Hepatocyte (in vitro differentiated cells): ENCODE measurements at regions not wholly inside any gene's neighbourhood (a gene's known extent, or its start where the extent isn't known, plus 50 kb on each side); places are given as distances from the start of the nearest gene placed in this dataset.

Source experiments
- DNase-seq: peaks from one replicate; pipeline ENCODE4 v3.0.0-alpha.2; 2016; ENCODE audit warnings: low spot score
- H2AFZ ChIP-seq: fragments of 200-600 bp; sonication (generic); 2 replicates; pipeline ENCODE4 v1.6.0; 2016; ENCODE audit warnings: antibody characterized with exemption, mild to moderate bottlenecking
- H3K27ac ChIP-seq: fragments of 200-600 bp; sonication (generic); 2 replicates; pipeline ENCODE4 v1.5.1; 2016; ENCODE audit warnings: mild to moderate bottlenecking
- H3K27me3 ChIP-seq: fragments of 200-600 bp; sonication (generic); 2 replicates; pipeline ENCODE4 v1.6.1; 2016
- H3K36me3 ChIP-seq: fragments of 200-600 bp; sonication (generic); replicated peaks from 2 replicates; pipeline ENCODE4 v1.5.1; 2016; ENCODE audit warnings: low read depth; ENCODE audit not compliant: insufficient read depth
- H3K4me1 ChIP-seq: fragments of 200-600 bp; sonication (generic); 2 replicates; pipeline ENCODE4 v1.5.1; 2016; ENCODE audit warnings: mild to moderate bottlenecking, moderate library complexity; ENCODE audit not compliant: insufficient read depth
- H3K4me2 ChIP-seq: fragments of 200-600 bp; sonication (generic); 2 replicates; pipeline ENCODE4 v1.6.0; 2016
- H3K4me3 ChIP-seq: fragments of 200-600 bp; sonication (generic); 2 replicates; pipeline ENCODE4 v1.5.1; 2016; ENCODE audit warnings: mild to moderate bottlenecking
- H3K79me2 ChIP-seq: fragments of 200-600 bp; sonication (generic); 2 replicates; pipeline ENCODE4 v1.6.0; 2017; ENCODE audit warnings: mild to moderate bottlenecking
- H3K9me2 ChIP-seq: fragments of 200-600 bp; sonication (generic); replicated peaks from 2 replicates; pipeline ENCODE4 v1.6.0; 2017; ENCODE audit warnings: mild to moderate bottlenecking; ENCODE audit not compliant: insufficient read depth
- H3K9me3 ChIP-seq: fragments of 200-600 bp; sonication (generic); 2 replicates; pipeline ENCODE4 v1.5.1; 2016; ENCODE audit warnings: low read depth, mild to moderate bottlenecking
- H4K20me1 ChIP-seq: fragments of 200-600 bp; sonication (generic); 2 replicates; pipeline ENCODE4 v1.6.0; 2016; ENCODE audit warnings: mild to moderate bottlenecking; ENCODE audit not compliant: insufficient read depth, poor library complexity, severe bottlenecking
- EZH2 ChIP-seq: fragments of 200-600 bp; sonication (generic); IDR thresholded peaks from 2 replicates; pipeline ENCODE4 v1.6.1; 2016; ENCODE audit warnings: antibody characterized with exemption, mild to moderate bottlenecking, borderline replicate concordance
- EZH2phosphoT487 ChIP-seq: fragments of 200-600 bp; sonication (generic); IDR thresholded peaks from one replicate; pipeline ENCODE4 v1.6.1; 2018; ENCODE audit warnings: antibody characterized with exemption, mild to moderate bottlenecking, low read depth, moderate library complexity; ENCODE audit not compliant: unreplicated experiment, severe bottlenecking
- WGBS: methylation state at CpG from one replicate; pipeline ENCODE4 v1.1.6; 2016; ENCODE audit warnings: low lambda C conversion rate; ENCODE audit errors: missing lambda C conversion rate; 5-methylcytosine and 5-hydroxymethylcytosine counted together
- TF ChIP-seq, protein P1 (sequence below): fragments of 200-600 bp; sonication (generic); IDR thresholded peaks from 2 replicates; pipeline ENCODE4 v1.5.1; 2016; ENCODE audit warnings: antibody characterized with exemption, mild to moderate bottlenecking; ENCODE audit not compliant: poor library complexity

DNA sequence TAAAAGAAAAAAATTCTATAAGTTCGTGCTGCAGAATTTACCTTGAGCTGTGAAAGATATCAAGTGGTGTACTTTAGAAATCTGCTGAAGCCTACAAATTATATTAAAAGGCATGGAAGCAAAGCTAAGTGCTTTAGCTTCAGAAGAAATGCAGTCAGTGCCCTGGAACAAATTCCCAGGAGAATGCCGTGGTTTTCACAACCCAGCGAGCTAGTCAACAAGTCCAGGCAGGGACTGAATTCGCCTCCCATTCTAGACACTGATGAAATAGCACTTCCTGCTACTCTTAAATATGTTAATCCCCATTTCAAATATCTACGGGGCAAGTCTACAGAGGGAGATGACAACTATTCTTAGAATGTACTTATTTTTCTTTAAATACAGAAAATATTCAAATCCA is 326.4 kb upstream of the IGF1R start:
- Histone ChIP-seq H4K20me1 (no peaks in the 10 kb centered on the region), H3K4me2 (no peak overlapping the region), H2AFZ (no peak overlapping the region), H3K9me3 (no peaks in the 10 kb centered on the region), H3K4me1 (no peaks in the 10 kb centered on the region), H3K27ac (no peak overlapping the region), H3K27me3 (no peaks in the 10 kb centered on the region), H3K36me3 (no peaks in the 10 kb centered on the region), H3K79me2 (no peaks in the 10 kb centered on the region), H3K9me2 (no peaks in the 10 kb centered on the region), H3K4me3 (no peak overlapping the region)
- no peak for DNase-seq
- WGBS, result 63% methylated on average over 5 of the region's 5 CpGs
- TF ChIP-seq, protein P1, sequence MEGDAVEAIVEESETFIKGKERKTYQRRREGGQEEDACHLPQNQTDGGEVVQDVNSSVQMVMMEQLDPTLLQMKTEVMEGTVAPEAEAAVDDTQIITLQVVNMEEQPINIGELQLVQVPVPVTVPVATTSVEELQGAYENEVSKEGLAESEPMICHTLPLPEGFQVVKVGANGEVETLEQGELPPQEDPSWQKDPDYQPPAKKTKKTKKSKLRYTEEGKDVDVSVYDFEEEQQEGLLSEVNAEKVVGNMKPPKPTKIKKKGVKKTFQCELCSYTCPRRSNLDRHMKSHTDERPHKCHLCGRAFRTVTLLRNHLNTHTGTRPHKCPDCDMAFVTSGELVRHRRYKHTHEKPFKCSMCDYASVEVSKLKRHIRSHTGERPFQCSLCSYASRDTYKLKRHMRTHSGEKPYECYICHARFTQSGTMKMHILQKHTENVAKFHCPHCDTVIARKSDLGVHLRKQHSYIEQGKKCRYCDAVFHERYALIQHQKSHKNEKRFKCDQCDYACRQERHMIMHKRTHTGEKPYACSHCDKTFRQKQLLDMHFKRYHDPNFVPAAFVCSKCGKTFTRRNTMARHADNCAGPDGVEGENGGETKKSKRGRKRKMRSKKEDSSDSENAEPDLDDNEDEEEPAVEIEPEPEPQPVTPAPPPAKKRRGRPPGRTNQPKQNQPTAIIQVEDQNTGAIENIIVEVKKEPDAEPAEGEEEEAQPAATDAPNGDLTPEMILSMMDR, result no peak
- TF ChIP-seq EZH2phosphoT487, result no peak
- TF ChIP-seq EZH2, result no peak

DNA sequence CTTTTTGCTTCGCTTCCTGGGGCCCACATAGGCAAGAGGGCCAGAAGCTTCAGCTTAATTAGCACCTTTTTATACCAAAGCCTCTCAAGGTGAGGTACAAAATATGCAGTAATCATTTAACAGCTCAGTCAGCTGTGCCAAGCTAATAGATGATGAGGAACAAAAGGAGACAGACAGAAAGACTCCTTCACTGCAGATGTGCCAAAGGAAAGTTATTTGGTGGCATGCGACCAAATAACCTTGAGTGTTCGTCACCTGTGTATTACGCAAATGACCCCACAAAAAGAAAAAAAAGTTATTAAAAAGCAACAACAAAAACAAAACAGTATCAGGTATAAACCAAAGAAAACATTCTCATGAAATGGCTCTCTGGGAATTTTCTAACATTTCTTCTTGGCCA is 325.8 kb upstream of the IGF1R start:
- TF ChIP-seq EZH2phosphoT487 (no peak), EZH2 (no peak)
- TF ChIP-seq, protein P1, result no peak
- WGBS, result 95% methylated on average over 4 of the region's 4 CpGs

DNA sequence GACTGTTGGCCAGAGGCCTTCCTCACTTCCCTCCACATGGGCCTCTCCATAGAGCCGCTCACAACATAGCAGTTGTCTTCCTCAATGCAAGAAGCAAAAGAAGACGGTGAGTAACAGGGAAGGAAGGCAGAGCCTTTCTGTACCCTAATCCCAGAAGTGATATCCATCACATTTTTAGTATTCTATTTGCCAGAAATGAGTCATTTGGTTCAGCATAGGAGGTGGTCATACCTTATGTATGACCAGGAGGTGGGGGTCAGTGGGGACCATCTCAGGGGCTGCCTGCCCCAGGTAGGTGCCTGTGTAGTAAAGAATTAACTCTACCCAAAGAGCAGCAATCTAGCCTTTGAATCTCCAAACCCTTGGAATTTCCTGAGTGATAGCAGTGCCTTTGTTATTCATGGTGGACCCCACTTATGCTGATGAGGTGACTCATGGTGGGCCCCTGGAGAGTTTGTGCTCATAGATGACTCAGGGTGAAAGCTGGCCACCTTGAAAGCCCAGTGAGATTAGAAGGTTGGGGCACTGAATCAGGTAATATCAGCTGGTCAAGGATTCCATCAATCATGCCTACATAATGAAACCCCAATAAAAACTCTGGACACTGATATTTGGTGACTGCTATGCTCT is 323.9 kb upstream of the IGF1R start:
- no peaks in the 10 kb centered on the region for H3K9me2 ChIP-seq
- DNase-seq, result no peak
- H4K20me1 ChIP-seq, result no peaks in the 10 kb centered on the region

More for the DNA sequence above, 325.8 kb upstream of the IGF1R start:
- no peaks in the 10 kb centered on the region for H4K20me1 ChIP-seq
- H3K9me3 ChIP-seq, result no peaks in the 10 kb centered on the region
- H2AFZ ChIP-seq, result no peak overlapping the region
- H3K27ac ChIP-seq, result no peak overlapping the region
- DNase-seq, result no peak
- H3K4me1 ChIP-seq, result no peaks in the 10 kb centered on the region
- no peak overlapping the region for H3K4me3 ChIP-seq
- no peaks in the 10 kb centered on the region for H3K36me3 ChIP-seq
- H3K9me2 ChIP-seq, result no peaks in the 10 kb centered on the region
- H3K4me2 ChIP-seq, result no peak overlapping the region
- no peaks in the 10 kb centered on the region for H3K27me3 ChIP-seq
- no peaks in the 10 kb centered on the region for H3K79me2 ChIP-seq

More for the DNA sequence above, 323.9 kb upstream of the IGF1R start:
- Histone ChIP-seq H3K9me3 (no peaks in the 10 kb centered on the region), H3K4me1 (no peaks in the 10 kb centered on the region), H2AFZ (no peak overlapping the region), H3K4me3 (no peak overlapping the region), H3K27me3 (no peaks in the 10 kb centered on the region), H3K79me2 (no peaks in the 10 kb centered on the region), H3K36me3 (no peaks in the 10 kb centered on the region), H3K4me2 (no peak overlapping the region), H3K27ac (no peak overlapping the region)
- TF ChIP-seq, protein P1, result no peak
- TF ChIP-seq EZH2phosphoT487 (no peak), EZH2 (no peak)
- whole genome bisulfite sequencing, result 44% methylated on average over 2 of the region's 2 CpGs
